SK-N-MC (cell line): ENCODE measurements at regions not wholly inside any gene's neighbourhood (a gene's known extent, or its start where the extent isn't known, plus 50 kb on each side); places are given as distances from the start of the nearest gene placed in this dataset.

Source experiments
- EZH2 ChIP-seq: fragments of 200-600 bp; sonication (generic); IDR thresholded peaks from one replicate; pipeline ENCODE4 v1.6.1; 2017; ENCODE audit warnings: antibody characterized with exemption
- POLR2AphosphoS5 ChIP-seq: IDR thresholded peaks from 2 replicates; pipeline ENCODE4 v1.6.1; 2012; ENCODE audit warnings: mild to moderate bottlenecking, low read depth, low read length, borderline replicate concordance

DNA sequence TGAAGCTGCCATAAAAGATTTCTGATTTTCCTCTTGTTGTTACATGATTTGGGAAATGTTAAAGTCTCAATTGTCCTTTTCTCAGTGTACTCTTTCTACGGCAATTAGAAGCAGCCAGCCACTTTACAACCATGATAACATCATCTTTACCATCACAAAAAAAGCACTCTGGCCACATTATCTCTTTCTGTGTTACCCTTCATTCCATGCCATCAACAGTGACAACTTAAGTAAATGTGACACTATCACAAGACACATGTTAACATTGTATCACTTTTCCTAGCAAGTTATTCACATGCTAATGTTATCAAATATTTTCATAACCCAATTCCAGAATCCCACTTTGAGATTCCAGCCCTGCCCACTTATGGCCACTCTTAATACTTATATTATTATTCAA, 131.2 kb downstream of the TMX3 start:
- TF ChIP-seq EZH2 (no peak), POLR2AphosphoS5 (no peak)
